ENCODE measurements at regions not wholly inside any gene's neighbourhood (a gene's known extent, or its start where the extent isn't known, plus 50 kb on each side); places are given as distances from the start of the nearest gene placed in this dataset.
A peak's percentile ranks its signal among the peaks of the same experiment; 100 is the strongest.

- no peak overlapping the region for H3K4me3 ChIP-seq (replicated peaks in 1 of 2; ENCODE audit: low read depth in 2 of 2, low read length in 2 of 2)
- no peak for TF ChIP-seq CTCF (IDR thresholded peaks at IDR 0.05; ENCODE audit: low read depth, low read length)
- no peak for DNase-seq (ENCODE audit: low read depth in 2 of 2)
These were observed 55.5 kb upstream of the ATP11B start for GRCh38 chr3:182737825-182738224.

DNA sequence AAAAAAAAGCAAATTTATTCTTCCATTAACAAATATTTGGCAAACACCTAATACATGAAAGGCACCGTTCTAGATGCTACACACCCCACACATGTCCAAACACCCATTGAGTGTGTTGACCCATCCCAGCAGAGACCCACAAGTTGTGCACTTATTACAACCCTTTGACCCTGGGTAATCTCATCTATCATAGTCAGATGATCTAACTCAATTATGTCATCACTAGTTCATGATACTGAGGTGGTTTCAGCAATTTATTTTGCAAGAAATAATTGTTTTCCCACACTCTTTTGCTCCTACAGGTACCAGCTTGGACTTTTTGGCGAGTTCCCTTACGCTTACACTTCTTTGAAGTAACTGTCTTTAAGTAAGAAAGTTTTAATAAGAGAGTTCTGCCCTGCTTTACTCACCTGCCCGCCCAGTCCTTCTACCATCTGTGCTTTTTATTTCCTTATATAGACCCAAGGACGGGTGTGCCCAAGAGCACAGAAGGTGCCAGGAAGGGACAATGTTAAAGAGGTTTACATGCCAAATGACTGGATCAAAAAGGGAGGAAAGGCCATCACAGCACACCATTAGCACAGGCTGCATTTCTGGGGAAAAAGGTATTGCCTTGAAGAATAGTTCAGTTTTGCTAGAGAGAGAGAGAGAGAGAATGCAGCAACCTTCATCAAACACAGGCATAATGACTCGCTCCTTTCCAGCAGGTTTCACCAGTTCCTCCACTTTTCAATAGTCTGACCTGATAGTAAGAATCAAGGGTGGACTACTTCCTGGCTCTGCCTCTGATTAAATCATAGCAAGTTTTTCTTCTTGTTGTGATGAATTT is 54.5 kb upstream of the ATP11B start:
- no peak for DNase-seq (ENCODE audit: low read depth in 2 of 2)
- no peak for TF ChIP-seq CTCF (IDR thresholded peaks at IDR 0.05; ENCODE audit: low read depth, low read length)
- H3K4me3 ChIP-seq (replicated peaks in 1 of 2; ENCODE audit: low read depth in 2 of 2, low read length in 2 of 2), result no peak overlapping the region

DNA sequence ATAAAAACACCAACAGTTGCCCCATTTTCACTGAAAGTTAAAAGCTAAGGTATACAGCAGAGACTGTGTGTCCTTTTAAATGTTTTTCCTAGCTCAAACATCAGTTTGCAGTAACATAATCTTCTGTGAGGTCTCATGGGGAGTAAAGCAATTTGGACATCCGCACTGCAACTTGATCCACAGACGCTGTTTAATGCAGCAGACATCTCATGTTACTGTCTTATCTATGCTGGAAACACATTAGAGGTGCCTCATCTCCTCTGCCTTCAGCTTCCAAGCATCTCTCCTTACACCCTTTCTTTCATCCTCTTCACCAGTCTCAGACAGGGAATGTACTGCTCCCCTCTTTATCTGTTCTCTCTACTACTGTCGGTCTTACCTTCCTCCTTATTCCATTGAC is 53.7 kb upstream of the ATP11B start:
- peak; percentile 39 to 52 for DNase-seq (ENCODE audit: low read depth in 2 of 2)

GRCh38 chr3:182740710-182741109 is 52.6 kb upstream of the ATP11B start:
- DNase-seq (ENCODE audit: low read depth in 2 of 2), result no peak
- H3K4me3 ChIP-seq (replicated peaks in 1 of 2; ENCODE audit: low read depth in 2 of 2, low read length in 2 of 2), result no peak overlapping the region
- TF ChIP-seq CTCF (IDR thresholded peaks at IDR 0.05; ENCODE audit: low read depth, low read length), result no peak

More for the DNA sequence above, 53.7 kb upstream of the ATP11B start:
- TF ChIP-seq CTCF (IDR thresholded peaks at IDR 0.05; ENCODE audit: low read depth, low read length), result no peak
- no peak overlapping the region for H3K4me3 ChIP-seq (replicated peaks in 1 of 2; ENCODE audit: low read depth in 2 of 2, low read length in 2 of 2)

GRCh38 chr3:182741214-182741613 is 52.1 kb upstream of the ATP11B start:
- no peak overlapping the region for H3K4me3 ChIP-seq (replicated peaks in 1 of 2; ENCODE audit: low read depth in 2 of 2, low read length in 2 of 2)
- no peak for TF ChIP-seq CTCF (IDR thresholded peaks at IDR 0.05; ENCODE audit: low read depth, low read length)
- DNase-seq (ENCODE audit: low read depth in 2 of 2), result no peak

All from cardiac fibroblast (primary cell).